Body of pancreas (tissue), 4 donors: ENCODE measurements at regions not wholly inside any gene's neighbourhood (a gene's known extent, or its start where the extent isn't known, plus 50 kb on each side); places are given as distances from the start of the nearest gene placed in this dataset.

Source experiments
- ATAC-seq: fragments of 150-250 bp; one replicate; pipeline ENCODE4 v1.9.1; 2016
- DNase-seq, 4 donors: peaks; one replicate each; pipeline ENCODE4 v3.0.0-alpha.2; 2019
- H3K27ac ChIP-seq, 4 donors: fragments of 200-600 bp; sonication (generic); 1 replicate in 3 of 4; 2 replicates in 1 of 4; pipeline versions ENCODE4 v1.5.1 to v1.6.1; 2016 to 2019; ENCODE audit warnings: mild to moderate bottlenecking in 1 of 4, mixed read lengths in 1 of 4, moderate library complexity in 1 of 4
- H3K27me3 ChIP-seq, 2 donors: fragments of 200-600 bp; sonication (generic); one replicate each; pipeline ENCODE4 v1.6.0; 2016; ENCODE audit warnings: mild to moderate bottlenecking in 1 of 2
- H3K36me3 ChIP-seq, 2 donors: fragments of 200-600 bp; sonication (generic); replicated peaks in 1 of 2; 2 replicates each; pipeline ENCODE4 v1.5.1; 2016; ENCODE audit warnings: low read depth in 2 of 2; ENCODE audit not compliant: insufficient read depth in 1 of 2
- H3K4me1 ChIP-seq: fragments of 200-600 bp; sonication (generic); one replicate; pipeline ENCODE4 v1.6.0; 2016
- H3K4me3 ChIP-seq, 2 donors: fragments of 200-600 bp; sonication (generic); 1 replicate in 1 of 2; 2 replicates in 1 of 2; pipeline ENCODE4 v1.5.1; 2016 to 2019
- H3K9me3 ChIP-seq, 3 donors: fragments of 200-600 bp; sonication (generic); 1 replicate in 2 of 3; 2 replicates in 1 of 3; pipeline ENCODE4 v1.5.1; 2016
- POLR2A ChIP-seq, 3 donors: fragments of 450-650 bp; IDR thresholded peaks; one replicate each; pipeline ENCODE4 v1.6.1; 2016; ENCODE audit warnings: antibody characterized with exemption in 3 of 3, mild to moderate bottlenecking in 2 of 3
- WGBS, 2 donors: methylation state at CpG; one replicate each; pipeline ENCODE4 v1.1.5; 2017; 5-methylcytosine and 5-hydroxymethylcytosine counted together
- intact Hi-C: fragments of 100-400 bp; cut with DNase I; formaldehyde crosslinking; loops from one replicate; pipeline ENCODE4 v1.15.1; 2023
- TF ChIP-seq, protein P1 (sequence below), 7 experiments: fragments of 450-650 bp in 4 of 7; fragments of 200-600 bp in 3 of 7; sonication (generic) in 3 of 7; IDR thresholded peaks; one replicate each; pipeline ENCODE4 v1.5.1; 2016 to 2019; ENCODE audit warnings: antibody characterized with exemption in 7 of 7

DNA sequence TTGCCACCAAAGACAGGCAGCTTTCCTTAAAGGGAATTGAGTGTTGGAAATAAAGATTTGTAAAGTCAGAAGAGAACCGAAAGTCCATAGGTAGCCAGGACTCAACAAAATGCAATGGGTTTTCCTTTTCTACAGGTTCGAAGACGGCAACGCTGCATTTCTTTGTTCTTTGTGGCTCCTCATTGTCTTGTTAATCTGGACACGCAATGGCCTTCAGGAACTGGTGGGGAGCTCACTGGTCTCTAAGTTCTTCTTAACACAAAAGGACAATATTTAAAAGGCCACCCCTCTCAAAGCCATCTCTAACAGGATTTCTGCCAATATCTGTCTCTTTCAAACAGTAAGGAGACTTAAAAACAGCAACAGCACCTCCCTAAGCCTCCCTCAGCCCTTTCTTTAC, 170.6 kb downstream of the RMI1 start:
- TF ChIP-seq, protein P1, sequence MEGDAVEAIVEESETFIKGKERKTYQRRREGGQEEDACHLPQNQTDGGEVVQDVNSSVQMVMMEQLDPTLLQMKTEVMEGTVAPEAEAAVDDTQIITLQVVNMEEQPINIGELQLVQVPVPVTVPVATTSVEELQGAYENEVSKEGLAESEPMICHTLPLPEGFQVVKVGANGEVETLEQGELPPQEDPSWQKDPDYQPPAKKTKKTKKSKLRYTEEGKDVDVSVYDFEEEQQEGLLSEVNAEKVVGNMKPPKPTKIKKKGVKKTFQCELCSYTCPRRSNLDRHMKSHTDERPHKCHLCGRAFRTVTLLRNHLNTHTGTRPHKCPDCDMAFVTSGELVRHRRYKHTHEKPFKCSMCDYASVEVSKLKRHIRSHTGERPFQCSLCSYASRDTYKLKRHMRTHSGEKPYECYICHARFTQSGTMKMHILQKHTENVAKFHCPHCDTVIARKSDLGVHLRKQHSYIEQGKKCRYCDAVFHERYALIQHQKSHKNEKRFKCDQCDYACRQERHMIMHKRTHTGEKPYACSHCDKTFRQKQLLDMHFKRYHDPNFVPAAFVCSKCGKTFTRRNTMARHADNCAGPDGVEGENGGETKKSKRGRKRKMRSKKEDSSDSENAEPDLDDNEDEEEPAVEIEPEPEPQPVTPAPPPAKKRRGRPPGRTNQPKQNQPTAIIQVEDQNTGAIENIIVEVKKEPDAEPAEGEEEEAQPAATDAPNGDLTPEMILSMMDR (IDR thresholded peaks at IDR 0.05), result no peak
- TF ChIP-seq POLR2A (IDR thresholded peaks at IDR 0.05), result no peak
- H3K36me3 ChIP-seq, result no peaks in the 10 kb centered on the region
- no peak overlapping the region for H3K27ac ChIP-seq
- ATAC-seq (no peak), DNase-seq (no peak)
- 78 to 89% methylated on average over 5 of the region's 5 CpGs for WGBS, 2 donors
- no peaks in the 10 kb centered on the region for H3K4me1 ChIP-seq
- H3K9me3 ChIP-seq, result no peaks in the 10 kb centered on the region
- H3K4me3 ChIP-seq, result no peak overlapping the region
- intact Hi-C loops, result no loop called here
- no peaks in the 10 kb centered on the region for H3K27me3 ChIP-seq

- Histone ChIP-seq H3K4me1 (no peaks in the 10 kb centered on the region), H3K27me3 (no peaks in the 10 kb centered on the region), H3K9me3 (no peaks in the 10 kb centered on the region), H3K36me3 (no peaks in the 10 kb centered on the region), H3K27ac (no peak overlapping the region), H3K4me3 (no peak overlapping the region)
- no peak for DNase-seq
- no peak for ATAC-seq
- intact Hi-C loops, result no loop called here
- WGBS, 2 donors, result 79 to 90% methylated on average over 5 of the region's 5 CpGs
- TF ChIP-seq, protein P1 (IDR thresholded peaks at IDR 0.05), result no peak
Observed at GRCh38 chr9:84151640-84152039, 171.0 kb downstream of the RMI1 start.

GRCh38 chr9:84152204-84152603, 171.6 kb downstream of the RMI1 start:
- no peak for ATAC-seq
- DNase-seq, result no peak
- H3K4me3 ChIP-seq, result no peak overlapping the region
- no peak overlapping the region for H3K27ac ChIP-seq
- TF ChIP-seq POLR2A (IDR thresholded peaks at IDR 0.05), result no peak
- TF ChIP-seq, protein P1 (IDR thresholded peaks at IDR 0.05), result no peak
- WGBS, 2 donors, result 58 to 67% methylated on average over 1 of the region's 1 CpG
- intact Hi-C loops, result no loop called here
- H3K36me3 ChIP-seq, result no peaks in the 10 kb centered on the region
- H3K4me1 ChIP-seq, result no peaks in the 10 kb centered on the region
- H3K27me3 ChIP-seq, result no peaks in the 10 kb centered on the region
- no peaks in the 10 kb centered on the region for H3K9me3 ChIP-seq

DNA sequence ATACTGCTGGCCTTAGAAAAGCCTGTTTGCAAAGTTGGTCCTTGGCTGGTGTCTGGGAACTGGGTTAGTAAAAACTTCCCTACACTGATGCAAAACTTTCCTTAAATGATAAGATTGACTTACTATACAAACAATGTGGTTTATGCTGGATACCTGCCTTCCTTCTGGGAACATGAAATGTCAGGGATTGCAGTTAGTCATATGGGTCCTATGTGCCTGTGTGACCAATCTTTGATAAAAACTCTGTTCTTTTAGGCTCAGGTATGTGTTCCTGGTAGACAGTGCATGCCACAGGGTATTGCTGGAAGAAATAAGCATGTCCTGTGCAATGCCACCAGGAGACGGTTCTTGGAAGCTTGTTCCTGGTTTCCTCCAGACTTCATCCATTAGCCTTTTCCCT, 173.3 kb downstream of the RMI1 start:
- 47 to 86% methylated on average over 1 of the region's 1 CpG for WGBS, 2 donors

GRCh38 chr9:84154320-84154719, 173.7 kb downstream of the RMI1 start:
- Histone ChIP-seq H3K4me3 (no peak overlapping the region), H3K36me3 (no peaks in the 10 kb centered on the region), H3K9me3 (no peaks in the 10 kb centered on the region), H3K4me1 (no peaks in the 10 kb centered on the region), H3K27ac (no peak overlapping the region), H3K27me3 (no peaks in the 10 kb centered on the region)
- no peak for ATAC-seq
- TF ChIP-seq, protein P1 (IDR thresholded peaks at IDR 0.05), result no peak
- TF ChIP-seq POLR2A (IDR thresholded peaks at IDR 0.05), result no peak
- intact Hi-C loops, result no loop called here
- DNase-seq, result no peak
- WGBS, 2 donors, result 73 to 83% methylated on average over 3 of the region's 3 CpGs

More for the DNA sequence above, 173.3 kb downstream of the RMI1 start:
- intact Hi-C loops, result no loop called here
- Histone ChIP-seq H3K9me3 (no peaks in the 10 kb centered on the region), H3K27me3 (no peaks in the 10 kb centered on the region), H3K4me1 (no peaks in the 10 kb centered on the region), H3K4me3 (no peak overlapping the region), H3K36me3 (no peaks in the 10 kb centered on the region), H3K27ac (no peak overlapping the region)
- no peak for DNase-seq
- no peak for TF ChIP-seq POLR2A (IDR thresholded peaks at IDR 0.05)
- TF ChIP-seq, protein P1 (IDR thresholded peaks at IDR 0.05), result no peak
- no peak for ATAC-seq
